ENCODE measurements at regions not wholly inside any gene's neighbourhood (a gene's known extent, or its start where the extent isn't known, plus 50 kb on each side); places are given as distances from the start of the nearest gene placed in this dataset.

- TF ChIP-seq CTCF (conservative IDR thresholded peaks at IDR 0.05; ENCODE audit: low read depth, low read length): no peak
- TF ChIP-seq EZH2 (IDR thresholded peaks at IDR 0.05; ENCODE audit: borderline replicate concordance, low read depth, low read length, poor library complexity, severe bottlenecking): no peak
These were observed 213.0 kb downstream of the NKX6-1 start for GRCh38 chr4:84286048-84286447.
